Limb (tissue), 2 donors: ENCODE measurements at regions not wholly inside any gene's neighbourhood (a gene's known extent, or its start where the extent isn't known, plus 50 kb on each side); places are given as distances from the start of the nearest gene placed in this dataset.
"Not testable (repeated sequence)": the region's sequence is repeated elsewhere in the genome, so short reads cannot be mapped to it uniquely, and the experiment has no call there.

ENCODE experiments used
- DNase-seq, 2 donors: peaks; one replicate each; pipeline ENCODE4 v3.0.0-alpha.2; 2016; ENCODE audit errors: extremely low spot score in 2 of 2

- no peak for DNase-seq
Observed at GRCh38 chr3:101913168-101913567, 63.9 kb downstream of the NFKBIZ start.

GRCh38 chr3:101917761-101918160 lies 68.4 kb downstream of the NFKBIZ start:
- not testable (repeated sequence) for DNase-seq

GRCh38 chr3:101922151-101922725 lies 72.9 kb downstream of the NFKBIZ start:
- DNase-seq, result not testable (repeated sequence)

GRCh38 chr3:101924621-101925020 lies 75.3 kb downstream of the NFKBIZ start:
- not testable (repeated sequence) for DNase-seq

GRCh38 chr3:101925124-101925523 lies 75.8 kb downstream of the NFKBIZ start:
- not testable (repeated sequence) for DNase-seq

- no peak for DNase-seq
Observed at GRCh38 chr3:101925564-101925963, 76.2 kb downstream of the NFKBIZ start.

GRCh38 chr3:101926594-101927105 lies 77.3 kb downstream of the NFKBIZ start:
- no peak for DNase-seq

- no peak for DNase-seq
Observed at GRCh38 chr3:101928890-101929289, 79.6 kb downstream of the NFKBIZ start.

GRCh38 chr3:101931081-101931480 lies 81.8 kb downstream of the NFKBIZ start:
- DNase-seq, result no peak

- DNase-seq, result no peak
Observed at GRCh38 chr3:101932326-101933068, 83.2 kb downstream of the NFKBIZ start.

GRCh38 chr3:101936419-101937356 lies 87.4 kb downstream of the NFKBIZ start:
- no peak for DNase-seq

GRCh38 chr3:101938262-101938847 lies 89.0 kb downstream of the NFKBIZ start:
- no peak for DNase-seq

- DNase-seq, result no peak
Observed at GRCh38 chr3:101939361-101940049, 90.2 kb downstream of the NFKBIZ start.

- DNase-seq, result peak; percentile 58 to 76
Observed at GRCh38 chr3:101940521-101941317, 91.4 kb downstream of the NFKBIZ start.

GRCh38 chr3:101941318-101942040 lies 92.2 kb downstream of the NFKBIZ start:
- no peak for DNase-seq

- DNase-seq, result no peak
Observed at GRCh38 chr3:101942356-101942755, 93.0 kb downstream of the NFKBIZ start.

GRCh38 chr3:101943029-101943428 lies 93.7 kb downstream of the NFKBIZ start:
- no peak for DNase-seq

- no peak for DNase-seq
Observed at GRCh38 chr3:101944308-101944707, 95.0 kb downstream of the NFKBIZ start.

- DNase-seq, result no peak
Observed at GRCh38 chr3:101945980-101946379, 96.7 kb downstream of the NFKBIZ start.
